ENCODE measurements at regions not wholly inside any gene's neighbourhood (a gene's known extent, or its start where the extent isn't known, plus 50 kb on each side); places are given as distances from the start of the nearest gene placed in this dataset.
"Not testable (repeated sequence)": the region's sequence is repeated elsewhere in the genome, so short reads cannot be mapped to it uniquely, and the experiment has no call there.

DNA sequence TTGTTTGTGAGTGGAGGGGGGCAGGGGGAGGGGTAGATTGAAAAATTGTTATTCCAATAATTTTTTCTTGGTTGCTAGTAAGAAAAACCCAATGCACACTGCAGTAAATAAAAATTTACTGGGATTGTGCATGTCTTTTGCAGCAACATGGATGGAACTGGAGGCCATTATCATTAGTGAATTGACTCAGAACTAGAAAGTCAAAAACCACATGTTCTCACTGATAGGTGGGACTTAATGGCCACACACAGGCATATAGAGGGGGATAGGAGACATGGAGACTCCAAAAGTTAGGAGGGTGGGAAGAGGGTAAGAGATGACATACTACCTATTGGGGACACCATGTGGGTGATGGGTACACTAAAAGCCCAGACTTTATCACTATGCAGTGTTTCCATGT is 67.2 kb downstream of the BUB3 start:
- no peak for DNase-seq (ENCODE audit: low read depth)

DNA sequence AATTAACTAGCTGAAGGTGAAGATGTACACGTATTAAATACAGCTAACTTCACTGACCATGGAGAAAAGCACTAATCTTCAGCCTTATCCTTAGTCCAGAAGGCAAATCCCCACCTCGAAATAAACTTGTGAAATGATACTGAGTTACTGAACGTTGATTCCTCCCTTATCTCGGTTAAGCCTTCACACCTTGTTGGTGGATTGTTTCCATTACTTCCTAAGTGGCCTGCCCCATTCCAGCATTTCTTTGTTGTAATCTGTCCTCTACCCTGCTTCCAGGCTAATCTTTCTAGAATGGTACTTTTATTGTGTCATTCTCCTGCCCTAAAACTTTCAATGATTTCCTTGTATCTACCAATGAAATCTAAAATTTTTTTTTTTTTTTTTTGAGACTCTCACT is 68.6 kb downstream of the BUB3 start:
- DNase-seq (ENCODE audit: low read depth): no peak

DNA sequence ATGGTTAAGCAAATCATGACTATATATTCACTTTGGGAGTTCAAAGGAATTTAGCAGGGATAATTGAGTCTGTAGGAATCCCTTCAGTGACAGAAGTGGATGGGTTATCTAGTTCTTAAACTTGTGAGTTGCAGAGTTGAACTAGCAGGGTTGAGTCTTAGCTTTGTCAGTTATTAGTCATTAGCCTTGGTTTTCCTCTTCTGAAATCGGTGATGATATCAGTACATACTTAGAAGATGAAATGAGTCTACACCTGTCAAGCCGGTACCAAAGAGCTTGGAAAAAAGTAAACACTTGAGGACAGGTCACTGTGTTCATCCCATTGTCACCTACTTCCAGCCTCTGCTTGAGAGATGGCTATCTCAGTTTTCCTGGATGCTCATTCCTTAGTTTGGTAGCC is 73.5 kb downstream of the BUB3 start:
- DNase-seq (ENCODE audit: low read depth): no peak

DNA sequence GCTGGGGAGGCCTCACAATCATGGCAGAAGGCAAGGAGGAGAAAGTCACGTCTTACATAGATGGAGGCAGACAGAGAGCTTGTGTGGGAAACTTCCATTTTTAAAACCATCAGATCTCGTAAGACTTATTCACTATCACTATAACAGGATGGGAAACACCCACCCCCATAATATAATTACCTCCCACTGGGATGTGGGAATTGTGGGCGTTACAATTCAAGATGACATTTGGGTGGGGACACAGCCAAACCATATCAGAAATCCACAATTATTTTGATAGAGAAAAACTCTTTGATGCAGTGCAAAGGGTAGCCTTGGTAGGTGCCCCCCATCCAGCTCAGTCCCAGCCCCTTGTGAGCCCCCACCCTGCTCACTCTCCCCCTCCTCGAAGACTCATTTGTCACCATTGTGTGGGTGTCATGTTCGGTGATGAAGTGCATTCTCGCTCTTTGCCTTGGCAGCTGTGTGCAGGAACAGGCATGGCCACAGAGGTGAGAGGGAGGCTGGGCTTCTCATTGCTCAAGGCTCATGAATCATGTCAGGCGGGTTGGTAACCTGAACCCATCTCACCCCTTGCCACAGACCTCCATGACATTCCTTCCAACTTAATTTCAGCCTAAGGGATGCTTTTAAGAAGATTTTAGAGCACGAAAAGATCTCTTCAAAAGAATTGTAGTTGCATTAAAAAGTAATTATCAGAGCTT is 75.9 kb downstream of the BUB3 start:
- DNase-seq (ENCODE audit: low read depth): no peak

DNA sequence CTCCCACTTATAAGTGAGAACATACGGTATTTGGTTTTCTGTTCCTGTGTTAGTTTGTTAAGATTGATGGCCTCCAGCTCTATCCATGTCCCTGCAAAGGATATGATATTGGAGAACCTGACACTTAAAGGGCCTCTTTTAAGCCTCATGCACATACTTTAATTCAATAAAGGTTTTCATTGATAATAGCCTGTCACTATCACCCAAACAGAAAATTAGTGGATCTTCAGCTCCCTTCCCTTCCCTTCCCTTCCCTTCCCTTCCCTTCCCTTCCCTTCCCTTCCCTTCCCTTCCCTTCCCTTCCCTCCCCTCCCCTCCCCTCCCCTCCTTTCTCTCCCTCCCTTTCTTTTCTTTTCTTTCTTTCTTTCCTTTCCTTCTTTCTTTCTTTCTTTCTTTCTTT is 78.7 kb downstream of the BUB3 start:
- not testable (repeated sequence) for DNase-seq (ENCODE audit: low read depth)

DNA sequence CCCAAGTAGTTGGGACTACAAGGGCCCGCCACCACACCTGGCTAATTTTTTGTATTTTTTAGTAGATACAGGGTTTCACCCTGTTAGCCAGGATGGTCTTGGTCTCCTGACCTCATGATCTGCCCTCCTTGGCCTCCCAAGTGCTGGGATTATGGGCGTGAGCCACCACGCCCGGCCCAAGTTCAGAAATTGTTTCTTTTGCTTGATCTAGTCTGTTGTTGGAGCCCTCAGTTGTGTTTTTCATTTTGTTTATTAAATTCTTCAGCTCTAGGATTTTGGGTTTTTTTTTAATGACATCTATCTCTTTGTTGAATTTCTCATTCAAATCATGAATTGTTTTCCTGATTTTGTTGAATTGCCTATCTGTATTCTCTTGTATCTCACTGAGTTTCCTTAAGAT is 80.8 kb downstream of the BUB3 start:
- DNase-seq (ENCODE audit: low read depth): not testable (repeated sequence)

DNA sequence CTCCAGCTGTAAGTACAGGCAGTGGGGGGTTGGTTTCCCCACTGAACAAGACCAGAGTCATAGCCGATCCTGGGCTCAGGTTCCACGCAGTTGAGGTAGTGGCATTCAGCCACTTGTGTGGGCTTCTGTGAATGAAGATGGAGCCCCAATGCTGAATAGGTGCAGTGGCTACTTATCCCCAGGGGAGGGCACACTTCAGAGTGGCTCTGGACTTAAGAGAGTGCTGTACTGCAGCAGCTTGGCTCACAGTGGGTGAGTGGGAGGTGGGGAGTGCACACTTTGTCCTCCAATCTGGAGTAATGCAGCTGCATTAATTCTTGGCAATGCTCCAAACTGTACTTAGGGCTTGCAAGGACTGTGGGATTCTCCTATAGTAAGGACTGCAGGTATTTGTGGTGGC is 81.9 kb downstream of the BUB3 start:
- DNase-seq (ENCODE audit: low read depth): no peak

DNA sequence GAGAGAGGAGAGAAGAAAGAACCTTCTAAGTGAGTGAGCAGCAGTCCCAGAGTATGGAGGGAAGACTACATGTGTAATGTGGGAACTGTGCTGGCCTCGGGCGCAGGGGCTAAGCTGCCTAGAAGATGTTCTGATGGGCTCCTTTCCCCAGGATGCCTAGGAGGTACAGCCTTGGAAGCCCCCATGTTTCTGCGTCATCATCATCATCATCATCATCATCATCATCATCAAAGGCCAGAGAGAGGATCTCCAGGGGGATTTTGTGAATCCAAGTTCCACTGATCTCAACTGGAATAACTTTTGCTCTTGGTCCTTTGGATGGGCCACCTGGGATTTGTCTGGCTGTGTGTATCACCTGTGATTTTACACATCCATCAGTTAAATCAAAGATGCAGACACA is 86.0 kb downstream of the BUB3 start:
- DNase-seq (ENCODE audit: low read depth): no peak

DNA sequence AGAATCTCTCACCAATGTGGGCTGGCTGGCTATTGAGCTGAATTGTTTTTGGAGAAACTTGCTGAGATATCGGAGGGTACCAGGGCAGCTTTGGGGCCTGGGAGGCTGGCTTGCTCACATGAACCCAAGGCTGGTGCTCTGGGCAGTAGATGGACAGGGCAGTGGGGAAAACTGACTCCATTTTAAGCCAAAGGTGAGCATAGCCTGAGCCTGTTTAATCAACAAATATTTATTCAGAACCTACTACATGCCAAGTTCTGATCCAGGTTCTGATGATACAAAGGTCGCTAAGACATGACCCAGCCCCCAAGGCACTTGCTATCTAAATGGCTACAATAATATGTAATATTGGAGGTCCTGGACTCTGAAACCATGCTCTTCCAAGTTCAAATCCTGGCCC is 86.6 kb downstream of the BUB3 start:
- no peak for DNase-seq (ENCODE audit: low read depth)

DNA sequence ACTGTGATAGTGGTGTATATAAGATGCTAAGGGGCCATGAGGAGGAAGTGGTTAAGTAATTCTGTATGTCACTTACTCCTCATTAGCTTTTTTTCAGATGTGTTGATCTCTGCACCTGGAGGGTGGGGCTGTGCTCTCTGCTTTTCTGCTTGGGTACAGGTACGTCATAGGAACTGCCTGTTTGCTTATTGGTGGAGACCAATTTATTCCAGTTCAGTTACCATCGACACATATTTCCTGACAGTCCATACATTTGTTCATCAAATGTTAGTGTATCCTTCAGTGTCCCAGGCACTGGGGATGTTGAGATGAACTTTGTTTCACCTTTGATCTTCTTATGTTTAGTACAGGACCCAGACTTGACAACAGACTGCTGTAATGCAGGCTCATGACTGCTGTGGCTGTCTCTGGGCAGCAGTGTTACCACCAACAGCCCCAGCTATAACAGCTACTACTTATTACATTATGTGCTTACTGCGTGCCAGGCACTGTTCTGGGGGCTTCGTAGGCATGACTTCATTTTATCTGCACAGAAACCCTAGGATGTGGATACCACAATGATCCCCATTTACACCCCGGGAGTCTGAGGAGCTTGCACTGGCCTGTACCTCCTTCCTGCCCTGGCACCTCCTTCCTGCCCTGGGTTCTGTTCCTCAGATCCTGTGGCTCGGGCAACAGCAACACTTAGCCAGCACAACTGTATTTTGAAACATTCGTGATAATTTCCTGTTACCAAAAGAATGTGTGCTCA is 87.4 kb downstream of the BUB3 start:
- DNase-seq (ENCODE audit: low read depth): no peak

DNA sequence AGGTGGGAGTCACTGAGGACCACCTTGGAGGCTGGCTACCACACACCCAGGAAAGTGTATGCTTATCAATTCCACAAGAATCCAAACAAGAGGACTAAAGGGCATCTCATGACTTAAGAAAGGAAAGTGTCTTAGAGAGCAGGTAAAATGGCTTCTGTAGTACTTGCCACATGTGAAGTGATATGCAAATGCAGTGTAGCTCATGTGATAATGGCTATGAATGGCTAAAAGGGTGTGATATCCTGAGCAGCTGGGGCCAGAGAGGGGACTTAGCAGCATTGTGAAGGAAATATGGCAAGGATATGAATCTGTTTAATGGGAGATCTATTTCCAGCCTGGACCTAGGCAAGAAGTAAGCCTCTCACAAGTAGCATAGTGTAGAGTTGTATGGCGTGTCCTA is 90.5 kb downstream of the BUB3 start:
- DNase-seq (ENCODE audit: low read depth): no peak

DNA sequence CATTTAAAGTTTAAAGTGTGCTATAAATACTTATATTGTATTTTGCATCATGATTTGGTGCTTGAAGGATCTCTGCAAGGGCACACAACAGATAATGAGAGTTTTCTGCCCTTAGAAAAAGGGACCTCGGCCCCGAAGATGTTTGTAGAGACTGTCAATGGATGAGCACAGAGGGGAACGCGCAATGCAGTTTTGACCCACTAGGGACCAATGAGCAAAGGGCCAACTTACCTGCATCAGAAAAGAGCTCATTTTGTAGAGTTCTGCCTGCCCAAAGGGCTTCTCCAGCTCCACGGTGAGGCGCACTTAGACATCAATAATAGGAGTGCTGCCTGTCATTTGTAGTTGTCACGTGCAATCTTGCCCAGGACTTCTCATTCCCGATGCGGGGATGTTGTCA is 91.1 kb downstream of the BUB3 start:
- DNase-seq (ENCODE audit: low read depth): no peak

DNA sequence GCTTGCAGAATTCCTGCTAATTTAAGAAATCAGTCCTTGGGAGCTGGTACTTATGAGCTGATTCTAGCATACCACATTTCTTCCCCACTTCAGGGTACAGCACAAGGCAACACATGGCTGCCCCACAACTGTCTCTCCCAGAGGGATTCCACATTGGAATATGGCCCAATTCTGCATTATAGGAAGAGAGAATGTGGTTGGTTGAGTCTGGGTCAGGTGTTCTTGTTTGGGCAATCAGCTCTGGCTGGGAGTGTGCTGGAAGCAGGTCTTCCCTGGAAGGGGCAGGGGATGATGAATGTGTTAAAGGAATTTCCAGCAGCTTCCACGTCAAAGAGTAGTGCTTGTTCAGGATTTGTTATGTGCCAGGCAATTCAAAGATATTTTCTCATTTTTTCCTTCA is 95.7 kb downstream of the BUB3 start:
- DNase-seq (ENCODE audit: low read depth): no peak

DNA sequence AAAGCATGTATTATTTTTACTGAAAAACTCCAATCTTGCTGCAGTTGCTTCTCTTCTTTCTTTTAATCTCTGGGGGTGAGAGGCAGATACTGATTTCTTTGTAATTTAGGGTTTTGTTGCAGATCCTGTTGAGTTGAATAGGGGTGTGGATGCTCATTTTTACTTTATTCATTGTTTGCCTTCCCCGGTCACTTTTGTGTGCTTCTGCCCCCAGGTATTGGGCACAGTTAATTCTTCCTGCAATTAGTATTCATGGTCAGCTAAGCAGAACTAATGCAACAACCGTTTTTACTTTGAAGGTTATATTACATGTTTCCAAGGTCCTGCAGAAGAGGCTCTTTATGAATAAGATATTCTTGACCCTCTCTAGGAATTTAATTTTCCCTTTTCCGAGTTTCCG is 96.4 kb downstream of the BUB3 start:
- no peak for DNase-seq (ENCODE audit: low read depth)

DNA sequence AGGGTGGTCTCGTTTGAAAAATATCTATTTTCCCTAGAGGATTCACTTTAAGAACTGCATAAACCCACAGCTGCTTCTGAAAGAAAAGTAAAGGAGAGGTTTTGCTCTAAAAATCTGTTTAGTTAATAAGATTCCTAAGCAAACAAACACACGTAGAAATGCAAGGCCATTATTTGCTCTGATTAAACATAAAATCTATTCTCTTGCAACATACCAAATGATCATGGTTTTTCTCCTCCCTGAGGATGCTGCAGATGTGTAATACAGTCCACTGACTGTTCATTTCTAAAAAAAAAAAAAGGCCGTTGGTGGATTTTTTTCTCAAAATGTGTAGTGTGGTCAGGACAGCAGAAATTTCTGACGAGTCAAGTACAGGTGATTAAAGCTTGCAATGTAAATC is 98.6 kb downstream of the BUB3 start:
- no peak for DNase-seq (ENCODE audit: low read depth)

DNA sequence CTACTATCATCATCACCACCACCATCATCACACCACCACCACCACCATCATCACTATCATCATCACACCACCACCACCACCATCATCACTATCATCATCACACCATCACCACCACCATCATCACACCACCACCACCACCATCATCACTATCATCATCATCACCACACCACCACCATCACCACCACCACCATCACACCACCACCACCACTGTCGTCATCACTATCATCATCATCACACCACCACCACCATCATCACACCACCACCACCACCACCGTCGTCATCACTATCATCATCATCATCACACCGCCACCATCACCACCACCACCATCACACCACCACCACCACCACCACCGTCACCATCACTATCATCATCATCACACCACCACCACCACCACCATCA is 100.1 kb downstream of the BUB3 start:
- DNase-seq (ENCODE audit: low read depth): not testable (repeated sequence)

DNA sequence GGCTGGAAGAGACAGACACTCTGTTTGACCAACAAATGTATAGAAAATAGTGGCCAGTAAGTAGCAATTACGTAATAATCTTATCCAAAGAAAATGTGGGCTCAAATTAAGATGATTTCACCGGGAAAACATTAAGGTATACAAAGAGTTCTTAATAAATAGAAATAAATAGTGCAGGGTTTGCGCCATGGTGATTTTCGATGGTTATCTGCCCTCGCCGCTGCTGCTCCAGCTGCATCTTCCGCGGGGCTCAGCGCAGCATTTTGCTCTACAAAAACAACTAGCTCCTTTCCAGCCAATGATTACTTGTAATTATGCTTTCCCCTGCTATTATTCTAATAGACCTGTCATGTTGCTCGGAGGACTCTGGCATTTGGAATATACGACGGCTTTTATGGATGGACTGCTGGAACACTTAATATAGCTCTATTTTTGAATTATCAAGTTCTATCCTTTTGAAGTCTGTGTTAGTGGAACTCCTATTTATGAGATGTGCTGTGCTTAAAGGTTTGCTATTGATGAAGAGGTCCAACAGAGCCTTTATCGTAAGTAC is 103.8 kb downstream of the BUB3 start:
- DNase-seq (ENCODE audit: low read depth): no peak

DNA sequence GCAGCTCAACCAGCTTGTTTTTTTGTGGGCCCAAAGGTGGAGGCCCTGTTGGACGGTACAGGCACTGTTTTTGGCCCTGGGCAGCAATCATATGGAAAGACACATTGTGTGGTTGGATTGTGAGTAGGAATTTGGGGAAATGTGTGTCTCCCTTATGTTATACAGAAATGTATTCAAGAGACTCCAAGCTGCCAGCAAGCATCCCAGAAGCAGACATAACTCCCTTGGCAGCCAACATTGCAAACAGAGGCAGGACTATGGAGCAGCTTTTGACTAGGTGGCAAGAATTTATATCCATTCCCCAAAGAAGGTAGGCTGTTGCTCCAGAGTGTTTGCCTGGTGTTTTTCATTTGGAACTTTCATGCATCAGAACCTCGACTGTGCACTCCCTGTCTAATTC is 104.9 kb downstream of the BUB3 start:
- DNase-seq (ENCODE audit: low read depth): no peak

DNA sequence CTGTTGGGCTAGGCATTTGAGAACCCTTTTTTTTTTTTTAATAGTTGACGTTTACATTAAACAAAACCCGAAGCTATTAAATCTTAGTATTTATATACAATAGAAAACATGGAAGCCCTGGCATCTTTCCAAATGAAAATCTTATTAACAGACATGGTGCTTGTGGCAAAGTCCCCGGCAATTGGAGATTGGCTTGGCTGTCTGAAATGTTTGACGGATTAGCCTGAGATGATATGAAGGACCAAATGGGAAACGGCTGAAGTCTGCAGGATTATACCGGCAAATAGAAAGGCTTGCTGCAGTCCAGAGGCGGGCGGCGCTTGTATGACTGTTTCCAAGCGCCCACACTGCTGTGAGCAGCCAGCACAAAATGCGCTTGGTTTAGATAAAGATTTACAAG is 105.6 kb downstream of the BUB3 start:
- DNase-seq (ENCODE audit: low read depth): no peak

DNA sequence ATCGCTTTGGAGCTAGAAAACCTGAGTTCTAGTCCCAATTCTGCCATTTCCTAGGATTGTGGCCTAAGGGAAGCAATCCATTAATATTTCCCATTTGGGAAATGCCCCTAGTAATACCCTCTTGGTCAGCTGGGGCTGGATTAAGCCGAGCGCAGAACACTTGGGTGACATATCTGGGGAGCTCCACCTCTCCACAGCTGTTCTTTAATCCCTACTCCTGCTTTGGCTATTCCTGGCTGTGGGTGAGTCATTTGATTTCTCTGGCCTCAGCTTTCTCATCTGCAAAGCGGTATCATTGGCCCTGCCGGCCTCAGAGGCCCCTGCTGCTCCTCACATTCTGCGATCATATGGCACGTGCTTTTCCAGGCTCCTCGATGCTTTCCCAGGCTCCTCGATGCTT is 108.3 kb downstream of the BUB3 start:
- DNase-seq (ENCODE audit: low read depth): no peak

DNA sequence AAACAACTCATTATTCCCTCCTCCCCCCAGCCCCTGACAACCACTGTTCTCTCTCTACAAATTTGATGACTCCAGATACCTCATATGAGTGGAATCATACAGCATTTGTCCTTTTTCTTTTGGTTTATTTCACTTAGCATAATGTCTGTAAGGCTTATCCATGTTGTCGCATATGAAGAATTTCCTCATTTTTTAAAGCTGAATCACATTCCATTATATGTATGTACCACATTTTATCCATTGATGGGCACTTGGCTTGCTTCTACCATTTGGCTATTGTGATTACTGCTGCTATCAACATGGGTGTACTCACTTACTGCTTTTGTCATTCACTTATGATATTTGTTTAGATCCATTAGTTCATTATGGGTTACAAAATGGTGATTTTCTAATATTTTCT is 112.8 kb downstream of the BUB3 start:
- DNase-seq (ENCODE audit: low read depth): no peak

DNA sequence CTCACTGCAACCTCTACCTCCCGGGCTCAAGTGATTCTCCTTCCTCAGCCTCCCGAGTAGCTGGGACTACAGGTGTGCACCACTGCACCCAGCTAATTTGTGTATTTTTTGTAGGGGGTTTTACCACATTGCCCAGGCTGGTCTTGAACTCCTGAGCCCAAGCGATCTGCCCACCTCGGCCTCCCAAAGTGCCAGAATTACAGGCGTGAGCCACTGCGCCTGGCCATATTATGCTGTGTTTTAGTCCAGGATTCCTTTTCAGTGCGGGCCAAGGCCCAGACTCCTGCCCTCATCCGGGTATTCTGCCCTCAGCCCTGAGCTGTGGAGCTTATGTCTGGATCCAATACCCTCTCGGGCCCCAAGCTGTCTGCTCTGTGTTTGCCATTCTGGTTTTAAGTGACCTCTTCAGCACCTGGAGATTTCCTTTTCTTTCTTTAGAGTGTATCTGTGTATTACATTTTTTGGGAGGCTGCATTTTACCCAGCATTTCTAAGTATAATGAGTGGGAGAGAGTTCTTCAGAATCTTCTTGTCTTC is 114.9 kb downstream of the BUB3 start:
- DNase-seq (ENCODE audit: low read depth): no peak

DNA sequence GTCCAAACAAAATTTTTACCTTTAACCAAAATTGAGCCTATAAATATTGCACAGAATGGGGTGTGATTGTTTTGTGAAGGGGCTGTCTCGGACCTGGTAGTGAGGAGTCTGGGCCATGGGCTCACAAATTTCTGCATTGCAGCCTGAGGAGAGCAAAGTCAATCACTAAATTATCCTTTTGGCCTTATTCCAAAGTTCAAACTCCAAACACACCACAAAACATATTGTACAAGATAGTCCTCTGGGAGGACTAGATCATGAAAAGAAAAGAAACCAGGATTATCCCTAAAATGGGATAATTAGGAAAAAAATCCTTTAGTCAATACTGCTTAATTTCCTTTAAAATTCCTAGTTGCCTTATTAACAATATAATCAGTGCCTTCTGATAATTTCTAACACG is 115.5 kb downstream of the BUB3 start:
- DNase-seq (ENCODE audit: low read depth): no peak

Measured in stimulated activated CD4-positive, alpha-beta T cell treated with anti-CD3 and anti-CD28 coated beads, Interleukin-2, amount 100 ng/mL, for 4 hours (primary cell).